Activated CD8-positive, alpha-beta memory T cell treated with anti-CD3 and anti-CD28 coated beads, Interleukin-2, amount 10 ng/mL, durations not matched to agents 7 days and 5 days (primary cell): ENCODE measurements at regions not wholly inside any gene's neighbourhood (a gene's known extent, or its start where the extent isn't known, plus 50 kb on each side); places are given as distances from the start of the nearest gene placed in this dataset.

Source experiments
- ATAC-seq: fragments of 150-1000 bp; cut with Tn5 transposase; one replicate; pipeline ENCODE4 v1.10.0; 2021; ENCODE audit warnings: moderate library complexity
- CTCF ChIA-PET: fragments of 350-600 bp; sonication (Branson Sonifier 250); formaldehyde crosslinking; loops from one replicate; lab custom pipeline; 2021; ENCODE audit warnings: antibody characterized with exemption; lab: Charles Lee
- DNase-seq: peaks from one replicate; pipeline ENCODE4 v3.0.0-alpha.2; 2020
- H3K27ac Mint-ChIP-seq: one replicate; pipeline ENCODE4 v1.8.0; 2021; ENCODE audit warnings: mild to moderate bottlenecking, mixed read lengths
- H3K27me3 Mint-ChIP-seq: one replicate; pipeline ENCODE4 v1.8.0; 2021; ENCODE audit warnings: mixed read lengths
- H3K36me3 Mint-ChIP-seq: one replicate; pipeline ENCODE4 v1.8.0; 2021; ENCODE audit warnings: mild to moderate bottlenecking, mixed read lengths
- H3K4me1 Mint-ChIP-seq: one replicate; pipeline ENCODE4 v1.8.0; 2021; ENCODE audit warnings: mixed read lengths
- H3K4me3 Mint-ChIP-seq: one replicate; pipeline ENCODE4 v1.8.0; 2021; ENCODE audit warnings: mild to moderate bottlenecking, moderate library complexity, mixed read lengths
- H3K9me3 Mint-ChIP-seq: one replicate; pipeline ENCODE4 v1.8.0; 2022; ENCODE audit warnings: low read depth, mixed read lengths

GRCh38 chr9:105191508-105192121, 52.8 kb upstream of the SLC44A1 start:
- DNase-seq (no peak), ATAC-seq (peak; percentile 39)
- Mint-ChIP-seq H3K4me3 (no peak overlapping the region), H3K27me3 (peaks cover 26% of the 10 kb centered on the region), H3K27ac (no peak overlapping the region), H3K4me1 (peaks cover 14% of the 10 kb centered on the region), H3K36me3 (no peaks in the 10 kb centered on the region), H3K9me3 (no peaks in the 10 kb centered on the region)
- CTCF ChIA-PET = interaction anchor here (1.2 kb wide), 1 partner anchor 53 kb away, joined by 4 read pairs; no protein-coding TSS in a partner anchor

- Mint-ChIP-seq H3K4me1 (peaks cover 14% of the 10 kb centered on the region), H3K27me3 (peaks cover 25% of the 10 kb centered on the region), H3K4me3 (no peak overlapping the region), H3K27ac (no peak overlapping the region), H3K36me3 (no peaks in the 10 kb centered on the region), H3K9me3 (no peaks in the 10 kb centered on the region)
- DNase-seq = no peak
- CTCF ChIA-PET = no interaction called here
- ATAC-seq = no peak
Observed at GRCh38 chr9:105193560-105193959, 50.9 kb upstream of the SLC44A1 start.

GRCh38 chr9:105194234-105194633, 50.2 kb upstream of the SLC44A1 start:
- H3K27ac Mint-ChIP-seq = no peak overlapping the region
- H3K4me1 Mint-ChIP-seq = peaks cover 15% of the 10 kb centered on the region
- CTCF ChIA-PET = no interaction called here
- ATAC-seq = no peak
- H3K27me3 Mint-ChIP-seq = peaks cover 25% of the 10 kb centered on the region
- no peak overlapping the region for H3K4me3 Mint-ChIP-seq
- no peaks in the 10 kb centered on the region for H3K9me3 Mint-ChIP-seq
- no peaks in the 10 kb centered on the region for H3K36me3 Mint-ChIP-seq
- no peak for DNase-seq
